A673 (cell line): ENCODE measurements at regions not wholly inside any gene's neighbourhood (a gene's known extent, or its start where the extent isn't known, plus 50 kb on each side); places are given as distances from the start of the nearest gene placed in this dataset.

Source experiments
- CTCF ChIP-seq: fragments of 300-800, 200-600 bp; sonication (generic); conservative IDR thresholded peaks from 2 replicates; pipeline ENCODE4 v1.5.1; 2017; ENCODE audit warnings: low read depth, mild to moderate bottlenecking, antibody characterized with exemption, low read length, moderate library complexity, mixed read lengths
- EZH2 ChIP-seq: fragments of 200-600 bp; sonication (generic); IDR thresholded peaks from 2 replicates; pipeline ENCODE4 v1.6.1; 2017; ENCODE audit warnings: borderline replicate concordance, low read depth, mild to moderate bottlenecking, mixed read lengths, antibody characterized with exemption, low read length; ENCODE audit not compliant: poor library complexity, severe bottlenecking

GRCh38 chr21:9739240-9739639 lies 782.1 kb upstream of the TPTE start:
- TF ChIP-seq CTCF (no peak), EZH2 (no peak)
